Upper lobe of left lung (tissue), 4 donors: ENCODE measurements at regions not wholly inside any gene's neighbourhood (a gene's known extent, or its start where the extent isn't known, plus 50 kb on each side); places are given as distances from the start of the nearest gene placed in this dataset.

Experiments
- CTCF ChIP-seq, 6 experiments: fragments of 450-650 bp in 4 of 6; fragments of 200-600 bp in 2 of 6; sonication (generic) in 2 of 6; IDR thresholded peaks; one replicate each; pipeline ENCODE4 v1.5.1; 2016 to 2019; ENCODE audit warnings: antibody characterized with exemption in 6 of 6
- POLR2A ChIP-seq, 4 donors: fragments of 450-650 bp; IDR thresholded peaks; one replicate each; pipeline ENCODE4 v1.5.1; 2016 to 2017; ENCODE audit warnings: antibody characterized with exemption in 4 of 4, mild to moderate bottlenecking in 2 of 4

- TF ChIP-seq POLR2A (IDR thresholded peaks at IDR 0.05) (no peak), CTCF (IDR thresholded peaks at IDR 0.05) (no peak)
Measured at GRCh38 chr22:48748113-48748859, 1079.4 kb downstream of the BRD1 start.
